ENCODE measurements at regions not wholly inside any gene's neighbourhood (a gene's known extent, or its start where the extent isn't known, plus 50 kb on each side); places are given as distances from the start of the nearest gene placed in this dataset.

DNA sequence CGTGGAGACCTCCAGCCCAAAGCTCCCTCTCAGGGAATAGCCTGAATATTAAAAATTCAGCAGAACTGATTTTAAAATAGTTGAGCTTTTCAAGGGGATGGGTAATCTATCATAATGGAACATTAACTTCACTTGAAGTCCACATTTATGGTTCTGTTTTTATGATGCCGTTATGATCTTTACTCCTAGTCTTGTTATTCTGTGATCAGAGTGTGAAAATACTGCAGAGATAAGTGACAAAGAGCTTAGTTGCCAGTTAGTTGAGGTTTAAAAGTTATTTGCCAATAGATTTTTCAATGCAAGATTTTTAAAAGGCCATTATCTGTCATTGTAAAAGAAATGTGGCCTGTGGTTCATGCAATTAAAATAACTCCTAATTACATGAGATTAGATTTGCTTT, 189.9 kb upstream of the RGMB start:
- no peak overlapping the region for H3K27ac ChIP-seq (replicated peaks)
- no peak overlapping the region for H3K4me3 ChIP-seq (replicated peaks; ENCODE audit: insufficient read depth, low read length)
- no peak for DNase-seq (ENCODE audit: low read depth in 1 of 2, low spot score in 1 of 2)
- TF ChIP-seq, protein P1, sequence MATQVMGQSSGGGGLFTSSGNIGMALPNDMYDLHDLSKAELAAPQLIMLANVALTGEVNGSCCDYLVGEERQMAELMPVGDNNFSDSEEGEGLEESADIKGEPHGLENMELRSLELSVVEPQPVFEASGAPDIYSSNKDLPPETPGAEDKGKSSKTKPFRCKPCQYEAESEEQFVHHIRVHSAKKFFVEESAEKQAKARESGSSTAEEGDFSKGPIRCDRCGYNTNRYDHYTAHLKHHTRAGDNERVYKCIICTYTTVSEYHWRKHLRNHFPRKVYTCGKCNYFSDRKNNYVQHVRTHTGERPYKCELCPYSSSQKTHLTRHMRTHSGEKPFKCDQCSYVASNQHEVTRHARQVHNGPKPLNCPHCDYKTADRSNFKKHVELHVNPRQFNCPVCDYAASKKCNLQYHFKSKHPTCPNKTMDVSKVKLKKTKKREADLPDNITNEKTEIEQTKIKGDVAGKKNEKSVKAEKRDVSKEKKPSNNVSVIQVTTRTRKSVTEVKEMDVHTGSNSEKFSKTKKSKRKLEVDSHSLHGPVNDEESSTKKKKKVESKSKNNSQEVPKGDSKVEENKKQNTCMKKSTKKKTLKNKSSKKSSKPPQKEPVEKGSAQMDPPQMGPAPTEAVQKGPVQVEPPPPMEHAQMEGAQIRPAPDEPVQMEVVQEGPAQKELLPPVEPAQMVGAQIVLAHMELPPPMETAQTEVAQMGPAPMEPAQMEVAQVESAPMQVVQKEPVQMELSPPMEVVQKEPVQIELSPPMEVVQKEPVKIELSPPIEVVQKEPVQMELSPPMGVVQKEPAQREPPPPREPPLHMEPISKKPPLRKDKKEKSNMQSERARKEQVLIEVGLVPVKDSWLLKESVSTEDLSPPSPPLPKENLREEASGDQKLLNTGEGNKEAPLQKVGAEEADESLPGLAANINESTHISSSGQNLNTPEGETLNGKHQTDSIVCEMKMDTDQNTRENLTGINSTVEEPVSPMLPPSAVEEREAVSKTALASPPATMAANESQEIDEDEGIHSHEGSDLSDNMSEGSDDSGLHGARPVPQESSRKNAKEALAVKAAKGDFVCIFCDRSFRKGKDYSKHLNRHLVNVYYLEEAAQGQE (IDR thresholded peaks at IDR 0.05; ENCODE audit: insufficient replicate concordance, low read depth) = no peak
- TF ChIP-seq SPI1 (IDR thresholded peaks at IDR 0.05; ENCODE audit: borderline replicate concordance, low read depth) (no peak), POLR2AphosphoS5 (IDR thresholded peaks at IDR 0.05; ENCODE audit: low read depth) (no peak), GABPA (IDR thresholded peaks at IDR 0.05; ENCODE audit: low read depth) (no peak), CTCF (IDR thresholded peaks at IDR 0.05; ENCODE audit: insufficient read depth, low read length) (no peak)
- H3K27me3 ChIP-seq (ENCODE audit: insufficient read depth, poor library complexity, severe bottlenecking) = no peaks in the 10 kb centered on the region

DNA sequence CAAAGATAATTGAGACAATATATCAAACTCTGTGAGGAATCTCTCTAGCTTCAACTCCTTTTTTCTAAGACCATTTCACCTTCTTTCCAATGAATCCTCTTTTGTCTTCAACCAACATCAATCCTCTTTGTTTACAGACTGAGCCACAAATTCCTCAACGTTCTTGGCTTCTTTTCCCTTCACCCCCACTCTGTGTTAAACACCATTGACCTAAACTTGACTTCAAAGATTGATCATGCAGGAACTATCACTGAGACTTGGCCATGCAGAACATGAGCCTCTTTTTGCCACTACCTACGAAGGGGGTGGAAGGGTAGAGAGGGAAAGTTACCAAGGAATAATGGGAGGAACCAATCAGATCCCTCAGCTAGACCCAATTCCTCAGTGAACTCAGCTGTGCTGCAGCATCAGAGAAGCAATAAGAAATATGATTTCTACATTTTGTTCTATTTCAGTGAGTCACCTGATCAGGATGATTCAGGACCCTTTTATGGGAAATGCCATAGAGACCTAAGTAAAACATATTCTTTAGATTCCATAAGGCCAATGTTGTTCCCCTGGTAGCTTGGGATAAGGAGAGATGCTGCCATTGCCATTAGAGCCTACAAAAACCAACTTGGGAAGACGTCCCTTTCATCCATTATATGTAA, 187.7 kb upstream of the RGMB start:
- no peak for TF ChIP-seq POLR2AphosphoS5 (IDR thresholded peaks at IDR 0.05; ENCODE audit: low read depth)
- no peak for TF ChIP-seq SPI1 (IDR thresholded peaks at IDR 0.05; ENCODE audit: borderline replicate concordance, low read depth)
- no peaks in the 10 kb centered on the region for H3K27me3 ChIP-seq (ENCODE audit: insufficient read depth, poor library complexity, severe bottlenecking)
- DNase-seq (ENCODE audit: low read depth in 1 of 2, low spot score in 1 of 2) = no peak
- H3K27ac ChIP-seq (replicated peaks) = no peak overlapping the region
- H3K4me3 ChIP-seq (replicated peaks; ENCODE audit: insufficient read depth, low read length) = no peak overlapping the region

DNA sequence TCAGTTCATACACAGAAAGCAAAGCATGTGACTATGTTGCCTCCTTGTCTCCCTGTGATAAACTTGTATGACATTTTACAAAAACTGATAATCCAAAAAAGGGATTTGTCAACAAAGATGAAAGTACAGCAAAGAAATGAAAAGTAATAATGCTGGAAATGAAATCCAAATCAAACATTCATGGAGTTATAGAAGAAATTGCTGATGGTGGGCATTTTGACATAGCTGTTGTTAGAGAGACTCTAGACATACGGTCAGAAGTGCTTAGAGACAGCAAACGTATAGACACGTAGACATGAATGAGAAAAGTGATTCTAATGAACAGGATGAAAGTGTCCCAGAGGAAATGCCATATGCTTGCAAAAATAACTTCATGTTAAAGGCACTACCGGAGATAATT, 186.9 kb upstream of the RGMB start:
- H3K27ac ChIP-seq (replicated peaks) = no peak overlapping the region
- no peaks in the 10 kb centered on the region for H3K27me3 ChIP-seq (ENCODE audit: insufficient read depth, poor library complexity, severe bottlenecking)
- no peak for DNase-seq (ENCODE audit: low read depth in 1 of 2, low spot score in 1 of 2)
- no peak overlapping the region for H3K4me3 ChIP-seq (replicated peaks; ENCODE audit: insufficient read depth, low read length)
- TF ChIP-seq POLR2AphosphoS5 (IDR thresholded peaks at IDR 0.05; ENCODE audit: low read depth) (no peak), GABPA (IDR thresholded peaks at IDR 0.05; ENCODE audit: low read depth) (no peak), CTCF (IDR thresholded peaks at IDR 0.05; ENCODE audit: insufficient read depth, low read length) (no peak)
- TF ChIP-seq, protein P1 (IDR thresholded peaks at IDR 0.05; ENCODE audit: insufficient replicate concordance, low read depth) = no peak

GRCh38 chr5:98587166-98587565, 186.3 kb upstream of the RGMB start:
- no peak for DNase-seq (ENCODE audit: low read depth in 1 of 2, low spot score in 1 of 2)
- Histone ChIP-seq H3K27ac (replicated peaks) (no peak overlapping the region), H3K4me3 (replicated peaks; ENCODE audit: insufficient read depth, low read length) (no peak overlapping the region), H3K27me3 (ENCODE audit: insufficient read depth, poor library complexity, severe bottlenecking) (no peaks in the 10 kb centered on the region)
- TF ChIP-seq GABPA (IDR thresholded peaks at IDR 0.05; ENCODE audit: low read depth) = no peak
- TF ChIP-seq CTCF (IDR thresholded peaks at IDR 0.05; ENCODE audit: insufficient read depth, low read length) = no peak
